ENCODE measurements at regions not wholly inside any gene's neighbourhood (a gene's known extent, or its start where the extent isn't known, plus 50 kb on each side); places are given as distances from the start of the nearest gene placed in this dataset.

- no peak for TF ChIP-seq POLR2A (IDR thresholded peaks at IDR 0.05; ENCODE audit: extremely low read depth, insufficient read length)
- TF ChIP-seq, protein P1, sequence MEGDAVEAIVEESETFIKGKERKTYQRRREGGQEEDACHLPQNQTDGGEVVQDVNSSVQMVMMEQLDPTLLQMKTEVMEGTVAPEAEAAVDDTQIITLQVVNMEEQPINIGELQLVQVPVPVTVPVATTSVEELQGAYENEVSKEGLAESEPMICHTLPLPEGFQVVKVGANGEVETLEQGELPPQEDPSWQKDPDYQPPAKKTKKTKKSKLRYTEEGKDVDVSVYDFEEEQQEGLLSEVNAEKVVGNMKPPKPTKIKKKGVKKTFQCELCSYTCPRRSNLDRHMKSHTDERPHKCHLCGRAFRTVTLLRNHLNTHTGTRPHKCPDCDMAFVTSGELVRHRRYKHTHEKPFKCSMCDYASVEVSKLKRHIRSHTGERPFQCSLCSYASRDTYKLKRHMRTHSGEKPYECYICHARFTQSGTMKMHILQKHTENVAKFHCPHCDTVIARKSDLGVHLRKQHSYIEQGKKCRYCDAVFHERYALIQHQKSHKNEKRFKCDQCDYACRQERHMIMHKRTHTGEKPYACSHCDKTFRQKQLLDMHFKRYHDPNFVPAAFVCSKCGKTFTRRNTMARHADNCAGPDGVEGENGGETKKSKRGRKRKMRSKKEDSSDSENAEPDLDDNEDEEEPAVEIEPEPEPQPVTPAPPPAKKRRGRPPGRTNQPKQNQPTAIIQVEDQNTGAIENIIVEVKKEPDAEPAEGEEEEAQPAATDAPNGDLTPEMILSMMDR (IDR thresholded peaks at IDR 0.05; ENCODE audit: low read depth, low read length), result no peak
Observed at GRCh38 chrX:131402124-131402811, 113.2 kb upstream of the IGSF1 start.
